H9 (cell line): ENCODE measurements at regions not wholly inside any gene's neighbourhood (a gene's known extent, or its start where the extent isn't known, plus 50 kb on each side); places are given as distances from the start of the nearest gene placed in this dataset.

Experiments used
- DNase-seq: peaks from one replicate; pipeline ENCODE4 v3.0.0-alpha.2; 2017
- H2AFZ ChIP-seq: one replicate; pipeline ENCODE4 v1.6.1; 2013; ENCODE audit warnings: mild to moderate bottlenecking, low read length, control low read depth, moderate library complexity
- H2AK5ac ChIP-seq: 2 replicates; pipeline ENCODE4 v1.6.1; 2013; ENCODE audit warnings: low read length, control low read depth, mixed read lengths; ENCODE audit not compliant: insufficient read length
- H2BK120ac ChIP-seq: one replicate; pipeline ENCODE4 v1.6.1; 2013; ENCODE audit warnings: low read depth, mild to moderate bottlenecking, low read length, control low read depth, inconsistent platforms; ENCODE audit not compliant: poor library complexity, severe bottlenecking
- H2BK12ac ChIP-seq: 2 replicates; pipeline ENCODE4 v1.6.1; 2013; ENCODE audit warnings: low read length, control low read depth, mixed read lengths, low read depth; ENCODE audit not compliant: insufficient read length
- H2BK15ac ChIP-seq: 2 replicates; pipeline ENCODE4 v1.6.1; 2013; ENCODE audit warnings: low read depth, low read length, control low read depth
- H2BK20ac ChIP-seq: one replicate; pipeline ENCODE4 v1.6.1; 2013; ENCODE audit warnings: low read depth, mild to moderate bottlenecking, low read length, control low read depth, inconsistent platforms; ENCODE audit not compliant: poor library complexity, severe bottlenecking
- H2BK5ac ChIP-seq: 2 replicates; pipeline ENCODE4 v1.6.1; 2013; ENCODE audit warnings: low read length, control low read depth, mixed read lengths; ENCODE audit not compliant: insufficient read length
- H3K14ac ChIP-seq: 2 replicates; pipeline ENCODE4 v1.6.1; 2013; ENCODE audit warnings: low read length, control low read depth; ENCODE audit not compliant: insufficient read depth
- H3K18ac ChIP-seq: 2 replicates; pipeline ENCODE4 v1.6.1; 2013; ENCODE audit warnings: low read depth, mild to moderate bottlenecking, mixed read lengths, low read length, control low read depth; ENCODE audit not compliant: insufficient read length
- H3K23ac ChIP-seq: 2 replicates; pipeline ENCODE4 v1.6.1; 2013; ENCODE audit warnings: low read length, control low read depth, mixed read lengths, low read depth; ENCODE audit not compliant: insufficient read length
- H3K23me2 ChIP-seq: 2 replicates; pipeline ENCODE4 v1.6.1; 2013; ENCODE audit warnings: low read depth, mild to moderate bottlenecking, mixed read lengths, low read length, control low read depth; ENCODE audit not compliant: insufficient read length, poor library complexity, severe bottlenecking
- H3K27ac ChIP-seq: 2 replicates; pipeline ENCODE4 v1.5.1; 2013; ENCODE audit warnings: low read length, control low read depth, mixed read lengths, low read depth; ENCODE audit not compliant: insufficient read length
- H3K27me3 ChIP-seq: 2 replicates; pipeline ENCODE4 v1.6.1; 2013; ENCODE audit warnings: low read length, control low read depth, inconsistent platforms; ENCODE audit not compliant: insufficient read depth
- H3K4ac ChIP-seq: 2 replicates; pipeline ENCODE4 v1.6.1; 2013; ENCODE audit warnings: low read depth, mild to moderate bottlenecking, control low read depth, inconsistent platforms, low read length, moderate library complexity
- H3K4me1 ChIP-seq: 2 replicates; pipeline ENCODE4 v1.6.1; 2013; ENCODE audit warnings: low read length, control low read depth, inconsistent platforms; ENCODE audit not compliant: insufficient read depth
- H3K4me2 ChIP-seq: 2 replicates; pipeline ENCODE4 v1.6.1; 2013; ENCODE audit warnings: low read length, control low read depth, mixed read lengths; ENCODE audit not compliant: insufficient read length, insufficient read depth
- H3K56ac ChIP-seq: 2 replicates; pipeline ENCODE4 v1.6.1; 2013; ENCODE audit warnings: low read depth, mild to moderate bottlenecking, mixed read lengths, low read length, control low read depth; ENCODE audit not compliant: insufficient read length
- H3K79me1 ChIP-seq: 2 replicates; pipeline ENCODE4 v1.6.1; 2013; ENCODE audit warnings: low read depth, mild to moderate bottlenecking, moderate library complexity, low read length, control low read depth, inconsistent platforms; ENCODE audit not compliant: insufficient read depth, poor library complexity, severe bottlenecking
- H3K79me2 ChIP-seq: 2 replicates; pipeline ENCODE4 v1.6.1; 2013; ENCODE audit warnings: low read length, control low read depth, inconsistent platforms; ENCODE audit not compliant: insufficient read depth
- H3K9ac ChIP-seq: 2 replicates; pipeline ENCODE4 v1.6.1; 2013; ENCODE audit warnings: low read length, control low read depth, mixed read lengths; ENCODE audit not compliant: insufficient read length; ENCODE audit errors: extremely low read depth
- H3K9me3 ChIP-seq: one replicate; pipeline ENCODE4 v1.6.1; 2013; ENCODE audit warnings: low read depth, low read length, inconsistent platforms; ENCODE audit not compliant: control insufficient read depth
- H3T11ph ChIP-seq: one replicate; pipeline ENCODE4 v1.6.1; 2013; ENCODE audit warnings: mild to moderate bottlenecking, low read length, control low read depth, inconsistent platforms
- H4K20me1 ChIP-seq: one replicate; pipeline ENCODE4 v1.6.1; 2013; ENCODE audit not compliant: control insufficient read depth, insufficient read length, insufficient read depth
- H4K5ac ChIP-seq: 2 replicates; pipeline ENCODE4 v1.6.1; 2013; ENCODE audit warnings: low read depth, mild to moderate bottlenecking, mixed read lengths, low read length, control low read depth; ENCODE audit not compliant: insufficient read length
- H4K8ac ChIP-seq: replicated peaks from 2 replicates; pipeline ENCODE4 v1.6.1; 2013; ENCODE audit warnings: low read length, control low read depth, mixed read lengths, low read depth; ENCODE audit not compliant: insufficient read length
- H4K91ac ChIP-seq: 2 replicates; pipeline ENCODE4 v1.6.1; 2013; ENCODE audit warnings: low read depth, mild to moderate bottlenecking, moderate library complexity, mixed read lengths, low read length, control low read depth; ENCODE audit not compliant: insufficient read length
- H3K27ac Mint-ChIP-seq, 3 experiments: 2 replicates in 2 of 3; 3 replicates in 1 of 3; pipeline ENCODE4 v1.8.0; 2020 to 2021; ENCODE audit warnings: mixed read lengths in 3 of 3, mild to moderate bottlenecking in 1 of 3, moderate library complexity in 1 of 3
- H3K27me3 Mint-ChIP-seq: 2 replicates; pipeline ENCODE4 v1.8.0; 2021; ENCODE audit warnings: low read depth, mild to moderate bottlenecking, moderate library complexity, mixed read lengths
- H3K36me3 Mint-ChIP-seq, 3 experiments: 2 replicates in 2 of 3; 3 replicates in 1 of 3; pipeline ENCODE4 v1.8.0; 2020 to 2021; ENCODE audit warnings: low read depth in 3 of 3, mixed read lengths in 3 of 3; ENCODE audit not compliant: insufficient read depth in 1 of 3
- H3K4me1 Mint-ChIP-seq, 2 experiments: 2 replicates each; pipeline ENCODE4 v1.8.0; 2020; ENCODE audit warnings: mixed read lengths in 2 of 2
- H3K4me3 Mint-ChIP-seq, 2 experiments: 2 replicates in 1 of 2; 3 replicates in 1 of 2; pipeline ENCODE4 v1.8.0; 2020 to 2021; ENCODE audit warnings: mild to moderate bottlenecking in 2 of 2, mixed read lengths in 2 of 2, moderate library complexity in 1 of 2
- H3K9me3 Mint-ChIP-seq, 2 experiments: 2 replicates in 1 of 2; 3 replicates in 1 of 2; pipeline ENCODE4 v1.8.0; 2020; ENCODE audit warnings: mild to moderate bottlenecking in 2 of 2, mixed read lengths in 2 of 2, moderate library complexity in 1 of 2
- CTCF ChIP-seq: fragments of 200-600 bp; sonication (generic); conservative IDR thresholded peaks from 3 replicates; pipeline ENCODE4 v1.8.0; 2021; ENCODE audit warnings: antibody characterized with exemption, mild to moderate bottlenecking
- WGBS: extraction: QIAGEN DNeasy Blood & Tissue Kit; methylation state at CpG from one replicate; pipeline ENCODE4 v1.1.7; 2013; ENCODE audit warnings: missing lambda C conversion rate, low lambda C conversion rate, mixed read lengths; ENCODE audit not compliant: insufficient read length; ENCODE audit errors: extremely low coverage; 5-methylcytosine and 5-hydroxymethylcytosine counted together

- Histone ChIP-seq H2AK5ac (no peak overlapping the region), H3K79me2 (no peaks in the 10 kb centered on the region), H4K91ac (no peak overlapping the region), H4K8ac (no peak overlapping the region), H3K23me2 (no peaks in the 10 kb centered on the region), H3K27ac (no peak overlapping the region), H3K27me3 (no peaks in the 10 kb centered on the region), H2BK12ac (no peak overlapping the region), H2BK5ac (no peak overlapping the region), H3K23ac (no peak overlapping the region), H3T11ph (no peak overlapping the region), H3K4ac (no peak overlapping the region), H2AFZ (no peak overlapping the region), H2BK15ac (no peak overlapping the region), H3K9ac (no peak overlapping the region), H4K20me1 (no peaks in the 10 kb centered on the region), H3K9me3 (no peaks in the 10 kb centered on the region), H4K5ac (no peak overlapping the region), H3K4me2 (no peak overlapping the region), H3K4me1 (no peaks in the 10 kb centered on the region), H3K18ac (no peak overlapping the region), H2BK20ac (no peak overlapping the region), H2BK120ac (no peak overlapping the region), H3K14ac (no peak overlapping the region), H3K56ac (no peak overlapping the region), H3K79me1 (no peaks in the 10 kb centered on the region)
- Mint-ChIP-seq H3K36me3 (no peaks in the 10 kb centered on the region), H3K4me3 (no peak overlapping the region), H3K27ac (peak overlapping the region in 1 of 3 experiments; percentile 2; a peak in 1 of 7 replicates), H3K9me3 (no peaks in the 10 kb centered on the region), H3K27me3 (no peaks in the 10 kb centered on the region), H3K4me1 (no peaks in the 10 kb centered on the region)
- no peak for TF ChIP-seq CTCF
- no peak for DNase-seq
- no CpG with 5 or more reads among the region's 6 CpGs for WGBS
Measured at GRCh38 chr3:83076041-83076440, 1314.6 kb upstream of the GBE1 start.
